ENCODE measurements at regions not wholly inside any gene's neighbourhood (a gene's known extent, or its start where the extent isn't known, plus 50 kb on each side); places are given as distances from the start of the nearest gene placed in this dataset.

DNA sequence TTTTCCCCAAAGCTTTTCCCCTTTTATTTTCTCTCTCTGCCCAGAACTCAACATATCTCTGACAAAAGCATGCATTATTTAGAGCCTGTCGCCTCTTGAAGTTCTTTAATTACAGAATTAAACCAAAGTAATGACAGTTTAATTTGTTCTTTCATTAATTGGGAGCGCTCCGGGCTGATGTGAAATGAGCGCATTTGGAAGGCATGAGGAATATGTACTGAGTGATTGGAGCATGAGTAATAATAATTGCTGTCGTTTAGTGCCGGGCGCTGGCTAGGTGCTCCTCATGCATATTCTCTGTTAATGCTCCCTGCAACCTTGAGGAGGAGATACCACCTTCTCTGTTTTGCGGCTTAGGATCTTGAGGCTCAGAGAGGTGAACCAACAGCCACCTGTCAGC lies 120.5 kb downstream of the SLC25A47 start:
- peaks cover 39% of the 10 kb centered on the region for H3K4me1 Mint-ChIP-seq
- no peak for DNase-seq
- TF ChIP-seq, protein P1, sequence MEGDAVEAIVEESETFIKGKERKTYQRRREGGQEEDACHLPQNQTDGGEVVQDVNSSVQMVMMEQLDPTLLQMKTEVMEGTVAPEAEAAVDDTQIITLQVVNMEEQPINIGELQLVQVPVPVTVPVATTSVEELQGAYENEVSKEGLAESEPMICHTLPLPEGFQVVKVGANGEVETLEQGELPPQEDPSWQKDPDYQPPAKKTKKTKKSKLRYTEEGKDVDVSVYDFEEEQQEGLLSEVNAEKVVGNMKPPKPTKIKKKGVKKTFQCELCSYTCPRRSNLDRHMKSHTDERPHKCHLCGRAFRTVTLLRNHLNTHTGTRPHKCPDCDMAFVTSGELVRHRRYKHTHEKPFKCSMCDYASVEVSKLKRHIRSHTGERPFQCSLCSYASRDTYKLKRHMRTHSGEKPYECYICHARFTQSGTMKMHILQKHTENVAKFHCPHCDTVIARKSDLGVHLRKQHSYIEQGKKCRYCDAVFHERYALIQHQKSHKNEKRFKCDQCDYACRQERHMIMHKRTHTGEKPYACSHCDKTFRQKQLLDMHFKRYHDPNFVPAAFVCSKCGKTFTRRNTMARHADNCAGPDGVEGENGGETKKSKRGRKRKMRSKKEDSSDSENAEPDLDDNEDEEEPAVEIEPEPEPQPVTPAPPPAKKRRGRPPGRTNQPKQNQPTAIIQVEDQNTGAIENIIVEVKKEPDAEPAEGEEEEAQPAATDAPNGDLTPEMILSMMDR (IDR thresholded peaks at IDR 0.05) = no peak
- no peaks in the 10 kb centered on the region for H3K36me3 Mint-ChIP-seq (ENCODE audit: low read depth)
- no peak overlapping the region for H3K4me3 Mint-ChIP-seq
- H3K27ac Mint-ChIP-seq = no peak overlapping the region
- H3K9me3 Mint-ChIP-seq = no peaks in the 10 kb centered on the region
- no peaks in the 10 kb centered on the region for H3K27me3 Mint-ChIP-seq (ENCODE audit: low read depth, poor library complexity)

DNA sequence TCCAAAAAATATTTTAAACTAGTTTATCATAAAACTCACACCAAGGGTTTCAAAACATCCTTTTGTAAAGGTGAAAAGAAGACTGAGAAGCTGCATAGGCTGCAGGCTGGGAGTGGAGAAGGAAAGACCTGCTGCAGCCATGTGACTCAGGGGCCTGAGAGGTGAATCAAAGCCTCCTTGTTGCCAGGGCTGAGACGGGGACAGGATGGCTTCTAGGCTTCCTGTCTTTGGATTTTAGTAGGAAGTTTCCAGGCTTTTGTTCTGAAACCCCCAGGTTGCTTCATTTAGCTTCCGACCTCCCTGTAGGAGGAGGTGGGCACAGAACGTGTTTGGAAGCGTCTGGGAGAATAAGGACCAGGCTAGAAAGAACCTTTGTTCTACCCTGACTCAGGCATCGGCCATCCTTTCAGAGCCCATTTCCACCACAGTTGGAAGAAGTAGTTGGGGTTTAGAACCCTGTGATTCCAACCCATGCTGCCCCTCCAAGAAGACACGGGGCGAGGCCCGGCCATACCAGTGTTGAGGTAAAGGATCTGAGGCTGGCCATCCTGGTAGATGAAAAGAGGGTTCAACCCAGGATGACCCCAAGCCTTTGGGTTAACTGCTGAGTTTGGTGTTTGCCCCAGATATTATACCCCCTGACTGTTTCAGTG lies 122.4 kb downstream of the SLC25A47 start:
- Mint-ChIP-seq H3K27me3 (ENCODE audit: low read depth, poor library complexity) (no peaks in the 10 kb centered on the region), H3K4me3 (no peak overlapping the region), H3K27ac (no peak overlapping the region), H3K4me1 (peaks cover 36% of the 10 kb centered on the region), H3K9me3 (no peaks in the 10 kb centered on the region), H3K36me3 (ENCODE audit: low read depth) (no peaks in the 10 kb centered on the region)
- no peak for DNase-seq
- TF ChIP-seq, protein P1 (IDR thresholded peaks at IDR 0.05) = no peak

DNA sequence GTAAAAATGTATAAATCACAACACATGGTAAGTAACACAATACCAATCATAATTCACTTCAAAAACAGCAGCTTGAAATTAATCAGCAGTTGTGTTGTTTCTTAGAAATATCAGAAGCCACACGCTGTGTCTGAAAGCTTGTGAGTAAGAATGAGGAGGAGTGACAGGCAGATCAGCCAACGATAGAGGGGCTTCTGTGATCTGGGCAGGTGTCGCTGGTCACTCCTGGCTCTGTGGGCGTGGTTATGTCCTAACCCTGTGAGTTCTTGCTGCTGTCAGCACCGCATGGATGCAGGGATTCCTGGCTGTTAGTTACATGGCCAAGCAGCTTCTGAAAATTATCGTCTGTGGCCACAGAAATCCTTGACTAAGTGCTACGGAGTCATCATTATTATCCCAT lies 123.4 kb downstream of the SLC25A47 start:
- H3K36me3 Mint-ChIP-seq (ENCODE audit: low read depth) = no peaks in the 10 kb centered on the region
- no peak for DNase-seq
- H3K9me3 Mint-ChIP-seq = no peaks in the 10 kb centered on the region

DNA sequence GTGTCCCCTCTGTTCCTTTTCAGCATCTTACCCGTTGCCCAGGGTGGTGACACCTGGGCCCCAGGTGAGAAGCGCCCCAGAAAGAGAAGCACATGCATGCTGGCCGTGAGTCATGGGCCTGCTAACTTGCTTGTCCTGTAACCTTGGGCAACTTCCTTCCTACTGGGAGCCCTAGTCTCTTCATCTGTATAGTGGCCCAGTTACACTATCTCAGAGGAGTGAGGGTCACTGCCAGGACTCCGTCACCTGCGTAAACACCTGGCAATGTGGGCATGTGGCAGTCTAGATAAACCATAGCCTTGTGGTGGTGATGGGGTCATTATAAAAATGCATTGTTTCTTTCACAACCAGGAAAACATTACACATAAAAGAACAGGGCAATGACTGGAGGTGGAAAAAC lies 125.2 kb downstream of the SLC25A47 start:
- Mint-ChIP-seq H3K9me3 (no peaks in the 10 kb centered on the region), H3K27me3 (ENCODE audit: low read depth, poor library complexity) (no peaks in the 10 kb centered on the region), H3K27ac (no peak overlapping the region), H3K36me3 (ENCODE audit: low read depth) (no peaks in the 10 kb centered on the region), H3K4me1 (peaks cover 30% of the 10 kb centered on the region), H3K4me3 (no peak overlapping the region)
- no peak for DNase-seq
- TF ChIP-seq, protein P1 (IDR thresholded peaks at IDR 0.05) = no peak

More for the DNA sequence above, 123.4 kb downstream of the SLC25A47 start:
- TF ChIP-seq, protein P1 (IDR thresholded peaks at IDR 0.05) = no peak
- Mint-ChIP-seq H3K27ac (no peak overlapping the region), H3K4me3 (no peak overlapping the region), H3K27me3 (ENCODE audit: low read depth, poor library complexity) (no peaks in the 10 kb centered on the region), H3K4me1 (peaks cover 34% of the 10 kb centered on the region)

DNA sequence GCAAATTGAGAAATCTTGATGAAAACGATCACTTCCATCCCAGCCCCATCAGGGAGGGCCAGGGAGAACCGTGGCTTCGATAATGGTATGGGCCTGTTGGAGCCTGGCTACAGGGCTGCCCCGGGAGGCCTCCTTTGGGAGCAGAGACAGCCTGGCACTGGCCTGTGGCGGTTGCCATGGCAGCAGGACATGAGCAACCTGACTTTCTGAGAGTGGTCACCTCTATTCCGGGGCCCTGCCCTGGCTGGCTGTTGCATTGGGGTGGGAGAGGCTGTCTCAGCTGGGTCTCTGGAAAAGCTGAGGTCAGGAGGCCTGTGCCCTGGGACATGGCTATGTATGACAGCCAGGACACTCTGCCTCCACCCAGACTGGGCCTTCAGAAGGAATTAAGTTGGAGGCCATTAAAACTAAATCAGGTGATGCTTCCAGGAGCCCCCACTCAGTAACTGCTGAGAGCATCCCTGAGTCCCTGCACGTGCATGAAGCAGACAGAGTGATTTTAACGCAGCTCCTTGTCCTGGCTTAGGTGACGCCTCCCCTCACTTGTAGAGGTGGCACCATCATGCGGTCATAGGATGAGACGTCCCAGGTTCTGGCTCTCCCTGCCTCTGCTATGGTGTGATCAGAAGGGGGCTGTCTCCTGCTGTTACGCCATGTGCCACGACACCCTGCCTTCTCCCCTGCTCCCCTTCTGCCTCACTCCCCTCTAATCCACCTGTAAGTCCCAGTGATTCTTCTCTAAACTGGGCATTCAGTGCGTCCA lies 126.3 kb downstream of the SLC25A47 start:
- no peak for DNase-seq
- H3K27me3 Mint-ChIP-seq (ENCODE audit: low read depth, poor library complexity) = peaks cover 3% of the 10 kb centered on the region
- H3K4me3 Mint-ChIP-seq = no peak overlapping the region
- TF ChIP-seq, protein P1 (IDR thresholded peaks at IDR 0.05) = no peak
- H3K36me3 Mint-ChIP-seq (ENCODE audit: low read depth) = no peaks in the 10 kb centered on the region
- H3K4me1 Mint-ChIP-seq = peaks cover 26% of the 10 kb centered on the region
- H3K9me3 Mint-ChIP-seq = no peaks in the 10 kb centered on the region
- H3K27ac Mint-ChIP-seq = peak overlapping the region; percentile 76
